Activated naive CD8-positive, alpha-beta T cell treated with anti-CD3 and anti-CD28 coated beads for 36 hours (primary cell): ENCODE measurements at regions not wholly inside any gene's neighbourhood (a gene's known extent, or its start where the extent isn't known, plus 50 kb on each side); places are given as distances from the start of the nearest gene placed in this dataset.
"Not testable (repeated sequence)": the region's sequence is repeated elsewhere in the genome, so short reads cannot be mapped to it uniquely, and the experiment has no call there.

Source experiments
- DNase-seq: peaks from one replicate; pipeline ENCODE4 v3.0.0; 2021
- H3K27ac Mint-ChIP-seq: one replicate; pipeline ENCODE4 v1.8.0; 2022; ENCODE audit warnings: mild to moderate bottlenecking, moderate library complexity, mixed read lengths
- H3K27me3 Mint-ChIP-seq: one replicate; pipeline ENCODE4 v1.8.0; 2022; ENCODE audit warnings: mild to moderate bottlenecking, mixed read lengths
- H3K36me3 Mint-ChIP-seq: one replicate; pipeline ENCODE4 v1.8.0; 2021; ENCODE audit warnings: mild to moderate bottlenecking, mixed read lengths
- H3K4me1 Mint-ChIP-seq: one replicate; pipeline ENCODE4 v1.8.0; 2021; ENCODE audit warnings: mixed read lengths
- H3K4me3 Mint-ChIP-seq: one replicate; pipeline ENCODE4 v1.8.0; 2022; ENCODE audit warnings: mild to moderate bottlenecking, moderate library complexity, mixed read lengths
- H3K9me3 Mint-ChIP-seq: one replicate; pipeline ENCODE4 v1.8.0; 2022; ENCODE audit warnings: mixed read lengths

- Mint-ChIP-seq H3K9me3 (no peaks in the 10 kb centered on the region), H3K27ac (no peak overlapping the region), H3K4me3 (no peak overlapping the region), H3K27me3 (peaks cover 9% of the 10 kb centered on the region), H3K4me1 (no peaks in the 10 kb centered on the region), H3K36me3 (no peaks in the 10 kb centered on the region)
- DNase-seq: no peak
Observed at GRCh38 chr17:70555723-70556122, 386.4 kb downstream of the KCNJ2 start.

DNA sequence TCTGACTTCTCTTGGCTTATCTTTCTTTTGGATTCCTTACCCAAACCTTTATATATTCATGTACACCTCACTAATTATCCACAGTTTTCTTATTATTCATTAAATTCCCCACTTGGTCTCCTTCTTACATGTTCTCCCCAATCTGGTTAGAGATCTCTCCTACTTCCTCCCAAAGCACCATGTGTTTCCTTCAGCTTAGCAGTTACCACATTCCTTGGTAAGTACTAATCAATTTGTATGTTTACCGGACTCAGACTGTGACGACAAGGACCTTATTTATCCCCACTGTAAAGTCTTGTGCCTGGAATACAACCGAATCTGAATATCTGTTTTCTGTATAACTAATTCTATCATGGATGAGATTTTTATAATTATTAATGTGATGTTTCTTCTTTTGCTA, 389.5 kb downstream of the KCNJ2 start:
- Mint-ChIP-seq H3K9me3 (no peaks in the 10 kb centered on the region), H3K27me3 (peaks cover 9% of the 10 kb centered on the region), H3K36me3 (no peaks in the 10 kb centered on the region), H3K4me3 (no peak overlapping the region), H3K27ac (no peak overlapping the region), H3K4me1 (no peaks in the 10 kb centered on the region)
- no peak for DNase-seq

- Mint-ChIP-seq H3K27me3 (peaks cover 9% of the 10 kb centered on the region), H3K9me3 (no peaks in the 10 kb centered on the region), H3K36me3 (no peaks in the 10 kb centered on the region), H3K27ac (no peak overlapping the region), H3K4me3 (no peak overlapping the region), H3K4me1 (no peaks in the 10 kb centered on the region)
- no peak for DNase-seq
Observed at GRCh38 chr17:70560471-70560870, 391.1 kb downstream of the KCNJ2 start.

- H3K4me3 Mint-ChIP-seq: no peak overlapping the region
- no peak overlapping the region for H3K27ac Mint-ChIP-seq
- H3K4me1 Mint-ChIP-seq: no peaks in the 10 kb centered on the region
- H3K9me3 Mint-ChIP-seq: no peaks in the 10 kb centered on the region
- H3K27me3 Mint-ChIP-seq: peaks cover 9% of the 10 kb centered on the region
- no peaks in the 10 kb centered on the region for H3K36me3 Mint-ChIP-seq
- DNase-seq: no peak
Observed at GRCh38 chr17:70562137-70562536, 392.8 kb downstream of the KCNJ2 start.

- no peak overlapping the region for H3K4me3 Mint-ChIP-seq
- H3K27me3 Mint-ChIP-seq: peaks cover 9% of the 10 kb centered on the region
- DNase-seq: no peak
- H3K9me3 Mint-ChIP-seq: no peaks in the 10 kb centered on the region
- H3K36me3 Mint-ChIP-seq: no peaks in the 10 kb centered on the region
- no peak overlapping the region for H3K27ac Mint-ChIP-seq
- no peaks in the 10 kb centered on the region for H3K4me1 Mint-ChIP-seq
Observed at GRCh38 chr17:70563281-70563820, 394.0 kb downstream of the KCNJ2 start.

DNA sequence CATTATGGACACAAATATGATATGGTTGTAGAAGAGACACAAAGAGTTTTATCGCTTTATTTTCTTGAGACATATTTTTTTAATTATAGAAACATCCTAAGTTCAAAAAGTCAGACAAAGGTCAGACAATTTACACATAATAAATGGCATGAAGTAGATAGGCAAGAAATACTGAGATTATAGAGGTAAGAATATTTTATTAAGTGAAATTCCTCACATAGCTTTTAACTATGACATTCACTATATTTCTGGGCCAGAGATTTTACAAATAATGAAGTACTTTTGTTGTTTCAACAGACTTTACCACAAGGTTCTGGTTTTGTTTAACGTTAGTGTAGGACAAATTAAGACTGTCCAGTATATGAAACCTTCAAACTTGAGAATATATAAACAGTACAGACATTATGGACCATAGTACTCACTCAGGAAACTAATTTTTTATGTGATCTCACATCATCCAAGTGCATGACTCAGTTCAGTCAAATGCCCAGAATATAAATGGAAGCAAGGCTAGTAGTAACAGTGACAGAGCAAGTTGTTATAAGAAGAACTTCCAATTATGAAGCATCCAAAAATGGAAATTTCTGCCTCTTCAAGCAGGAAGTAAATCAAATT, 394.8 kb downstream of the KCNJ2 start:
- Mint-ChIP-seq H3K4me3 (no peak overlapping the region), H3K36me3 (no peaks in the 10 kb centered on the region), H3K4me1 (no peaks in the 10 kb centered on the region), H3K27ac (no peak overlapping the region), H3K9me3 (no peaks in the 10 kb centered on the region), H3K27me3 (peaks cover 4% of the 10 kb centered on the region)
- DNase-seq: no peak

DNA sequence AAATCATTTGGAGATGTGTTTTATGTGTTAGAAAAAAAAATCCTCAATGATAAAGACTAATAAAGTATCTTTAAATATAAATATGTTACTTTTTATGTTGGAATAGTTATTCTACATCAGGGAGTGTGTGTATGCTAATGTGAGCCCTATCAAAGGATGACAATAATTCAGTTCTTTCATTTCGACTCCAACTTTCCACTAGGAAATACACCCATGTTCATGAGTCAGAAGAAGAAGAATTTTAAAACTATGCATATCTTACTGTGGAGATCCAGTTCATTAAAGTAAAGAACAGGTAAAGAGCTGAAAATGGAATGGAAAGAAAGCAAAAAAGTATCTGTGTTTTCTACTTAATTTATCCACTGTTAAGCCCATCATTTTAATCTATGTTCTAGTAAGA, 399.8 kb downstream of the KCNJ2 start:
- no peak for DNase-seq
- no peaks in the 10 kb centered on the region for H3K4me1 Mint-ChIP-seq
- no peak overlapping the region for H3K4me3 Mint-ChIP-seq
- H3K27me3 Mint-ChIP-seq: no peaks in the 10 kb centered on the region
- H3K9me3 Mint-ChIP-seq: no peaks in the 10 kb centered on the region
- no peak overlapping the region for H3K27ac Mint-ChIP-seq
- H3K36me3 Mint-ChIP-seq: no peaks in the 10 kb centered on the region

DNA sequence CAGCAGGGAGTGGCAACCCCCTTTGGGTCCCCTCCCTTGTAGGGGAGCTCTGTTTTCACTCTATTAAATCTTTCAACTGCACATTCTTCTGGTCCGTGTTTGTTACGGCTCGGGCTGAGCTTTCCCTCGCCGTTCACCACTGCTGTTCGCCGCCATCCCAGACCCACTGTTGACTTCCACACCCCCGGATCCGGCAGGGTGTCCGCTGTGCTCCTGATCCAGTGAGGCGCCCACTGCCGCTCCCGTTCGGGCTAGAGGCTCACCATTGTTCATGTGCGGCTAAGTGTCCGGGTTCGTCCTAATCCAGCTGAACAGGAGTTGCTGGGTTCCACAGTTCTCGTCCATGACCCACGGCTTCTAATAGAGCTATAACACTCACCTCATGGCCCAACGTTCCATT, 408.1 kb downstream of the KCNJ2 start:
- no peak for DNase-seq
- Mint-ChIP-seq H3K4me1 (no peaks in the 10 kb centered on the region), H3K4me3 (no peak overlapping the region), H3K36me3 (no peaks in the 10 kb centered on the region), H3K27ac (no peak overlapping the region), H3K27me3 (no peaks in the 10 kb centered on the region), H3K9me3 (no peaks in the 10 kb centered on the region)

DNA sequence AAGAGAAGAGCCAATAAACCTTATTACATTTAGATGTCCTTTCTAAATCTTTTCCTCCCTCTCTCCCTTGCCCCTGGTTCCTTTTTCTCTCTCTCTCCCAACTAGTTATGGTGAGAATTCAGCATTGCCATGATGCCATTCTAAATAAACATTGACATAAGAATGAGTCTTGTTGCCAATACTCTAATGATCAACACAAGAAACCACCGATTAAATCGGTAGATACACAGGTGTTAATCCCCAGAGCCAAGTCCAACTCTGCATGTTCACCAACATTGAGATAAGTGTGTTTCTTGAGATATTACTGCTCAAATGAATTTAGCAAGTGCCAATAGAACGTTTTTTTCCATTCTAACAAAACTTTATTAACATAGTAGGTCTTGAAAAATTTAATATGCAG, 412.1 kb downstream of the KCNJ2 start:
- H3K36me3 Mint-ChIP-seq: no peaks in the 10 kb centered on the region
- no peak overlapping the region for H3K4me3 Mint-ChIP-seq
- no peaks in the 10 kb centered on the region for H3K4me1 Mint-ChIP-seq
- DNase-seq: no peak
- no peak overlapping the region for H3K27ac Mint-ChIP-seq
- peaks cover 3% of the 10 kb centered on the region for H3K9me3 Mint-ChIP-seq
- peaks cover 5% of the 10 kb centered on the region for H3K27me3 Mint-ChIP-seq

GRCh38 chr17:70582777-70583176, 413.4 kb downstream of the KCNJ2 start:
- H3K9me3 Mint-ChIP-seq: peaks cover 3% of the 10 kb centered on the region
- H3K4me1 Mint-ChIP-seq: no peaks in the 10 kb centered on the region
- H3K27me3 Mint-ChIP-seq: peaks cover 5% of the 10 kb centered on the region
- no peak overlapping the region for H3K4me3 Mint-ChIP-seq
- H3K27ac Mint-ChIP-seq: no peak overlapping the region
- no peaks in the 10 kb centered on the region for H3K36me3 Mint-ChIP-seq
- no peak for DNase-seq

GRCh38 chr17:70584255-70584654, 414.9 kb downstream of the KCNJ2 start:
- H3K4me1 Mint-ChIP-seq: no peaks in the 10 kb centered on the region
- no peaks in the 10 kb centered on the region for H3K36me3 Mint-ChIP-seq
- no peak overlapping the region for H3K27ac Mint-ChIP-seq
- H3K27me3 Mint-ChIP-seq: peaks cover 5% of the 10 kb centered on the region
- H3K4me3 Mint-ChIP-seq: no peak overlapping the region
- no peak for DNase-seq
- H3K9me3 Mint-ChIP-seq: peaks cover 3% of the 10 kb centered on the region

DNA sequence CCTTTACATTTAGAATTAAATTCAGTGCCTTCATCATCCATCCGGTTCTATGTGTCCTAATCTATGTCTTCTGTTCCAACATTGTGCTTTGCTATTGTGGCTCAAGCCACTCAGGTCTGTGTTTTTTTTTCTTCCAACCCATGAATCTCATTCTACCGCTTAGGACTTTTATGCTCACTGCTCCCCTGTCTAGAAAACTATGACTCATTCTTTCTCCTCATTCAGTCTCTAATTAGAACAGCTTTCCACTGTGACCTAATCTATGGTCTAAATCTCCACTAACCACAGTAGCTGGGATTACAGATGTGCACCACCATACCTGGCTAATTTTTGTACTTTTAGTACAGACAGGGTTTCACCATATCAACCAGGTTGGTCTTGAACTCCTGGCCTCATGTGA, 418.7 kb downstream of the KCNJ2 start:
- Mint-ChIP-seq H3K9me3 (peaks cover 3% of the 10 kb centered on the region), H3K4me3 (no peak overlapping the region), H3K36me3 (no peaks in the 10 kb centered on the region), H3K27me3 (peaks cover 10% of the 10 kb centered on the region), H3K4me1 (no peaks in the 10 kb centered on the region), H3K27ac (no peak overlapping the region)
- no peak for DNase-seq

DNA sequence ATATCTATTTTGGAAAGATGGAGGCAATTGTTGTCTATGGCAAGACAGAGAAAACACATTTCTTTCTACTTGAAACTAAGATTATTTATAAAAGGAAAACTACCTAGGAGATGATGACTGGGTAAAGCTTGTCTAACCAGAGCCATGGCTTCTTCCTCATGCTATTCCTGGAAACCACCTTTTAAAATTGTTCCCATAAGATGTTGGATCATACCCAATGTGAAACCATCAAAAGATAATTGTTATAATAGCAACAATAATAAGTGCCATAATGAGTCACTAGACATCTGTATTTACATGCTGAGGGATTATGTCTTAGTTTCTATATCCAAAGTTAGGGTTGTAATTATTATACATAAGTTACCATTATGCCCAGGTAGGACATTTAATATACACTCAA, 428.4 kb downstream of the KCNJ2 start:
- no peak for DNase-seq
- H3K27me3 Mint-ChIP-seq: no peaks in the 10 kb centered on the region
- H3K27ac Mint-ChIP-seq: no peak overlapping the region
- no peaks in the 10 kb centered on the region for H3K9me3 Mint-ChIP-seq
- H3K4me1 Mint-ChIP-seq: no peaks in the 10 kb centered on the region
- no peaks in the 10 kb centered on the region for H3K36me3 Mint-ChIP-seq
- no peak overlapping the region for H3K4me3 Mint-ChIP-seq

GRCh38 chr17:70599198-70599597, 429.9 kb downstream of the KCNJ2 start:
- H3K4me3 Mint-ChIP-seq: no peak overlapping the region
- no peaks in the 10 kb centered on the region for H3K4me1 Mint-ChIP-seq
- DNase-seq: no peak
- no peak overlapping the region for H3K27ac Mint-ChIP-seq
- H3K36me3 Mint-ChIP-seq: no peaks in the 10 kb centered on the region
- H3K27me3 Mint-ChIP-seq: no peaks in the 10 kb centered on the region
- H3K9me3 Mint-ChIP-seq: no peaks in the 10 kb centered on the region

DNA sequence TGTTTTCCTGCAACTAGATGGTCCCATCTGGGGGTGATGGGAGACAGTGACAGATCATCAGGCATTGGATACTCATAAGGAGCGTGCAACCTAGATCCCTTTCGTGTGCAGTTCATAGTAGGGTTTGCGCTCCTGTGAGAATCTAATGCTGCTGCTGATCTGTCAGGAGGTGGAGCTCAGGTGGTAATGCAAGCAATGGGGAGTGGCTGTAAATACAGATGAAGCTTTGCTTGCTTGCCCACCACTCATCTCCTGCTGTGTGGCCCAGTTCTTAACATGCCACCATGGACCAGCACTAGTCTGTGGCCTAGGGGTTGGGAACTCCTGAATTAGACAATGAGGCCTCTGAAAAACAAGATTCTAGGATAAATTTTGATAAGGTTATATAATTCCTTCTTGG, 430.6 kb downstream of the KCNJ2 start:
- H3K4me1 Mint-ChIP-seq, H3K9me3 Mint-ChIP-seq, H3K4me3 Mint-ChIP-seq, H3K27ac Mint-ChIP-seq, DNase-seq, H3K27me3 Mint-ChIP-seq, H3K36me3 Mint-ChIP-seq: not testable (repeated sequence)

DNA sequence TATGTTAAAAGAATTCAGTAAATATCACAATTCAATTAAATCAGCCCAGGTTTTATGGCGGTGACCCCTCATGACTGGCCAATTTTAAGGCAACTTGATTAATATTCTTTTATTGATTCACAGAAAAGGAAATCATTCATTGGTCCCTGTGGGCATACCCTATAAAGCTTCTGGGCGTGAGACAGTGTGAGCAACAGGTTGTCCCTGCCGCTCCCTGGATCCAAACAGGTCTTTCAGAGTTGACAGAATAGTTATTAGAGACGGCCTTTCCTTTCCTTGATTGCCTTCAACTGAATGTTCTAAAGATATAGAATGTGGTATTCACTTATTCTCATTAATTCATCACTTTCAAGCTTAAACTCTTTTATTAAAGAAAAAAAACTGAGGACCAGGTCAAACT, 433.9 kb downstream of the KCNJ2 start:
- no peak overlapping the region for H3K4me3 Mint-ChIP-seq
- no peak for DNase-seq
- no peak overlapping the region for H3K27ac Mint-ChIP-seq
- H3K9me3 Mint-ChIP-seq: no peaks in the 10 kb centered on the region
- no peaks in the 10 kb centered on the region for H3K4me1 Mint-ChIP-seq
- H3K27me3 Mint-ChIP-seq: no peaks in the 10 kb centered on the region
- H3K36me3 Mint-ChIP-seq: no peaks in the 10 kb centered on the region
